ENCODE measurements at regions not wholly inside any gene's neighbourhood (a gene's known extent, or its start where the extent isn't known, plus 50 kb on each side); places are given as distances from the start of the nearest gene placed in this dataset.
"Not testable (repeated sequence)": the region's sequence is repeated elsewhere in the genome, so short reads cannot be mapped to it uniquely, and the experiment has no call there.

GRCh38 chr7:142482891-142483658, 225.2 kb upstream of the PRSS58 start:
- ChIA-PET CTCF (interaction anchor here (0.6 to 3.6 kb wide), 12 partner anchors 13 to 177 kb away, joined by 3 to 25 read pairs (median 4); no protein-coding TSS in a partner anchor), POLR2A (ENCODE audit: unreplicated experiment) (no interaction called here)
- H4K20me1 ChIP-seq (ENCODE audit: insufficient read depth): no peaks in the 10 kb centered on the region
- H3K4me1 ChIP-seq (replicated peaks; ENCODE audit: insufficient read depth): peaks cover 14% of the 10 kb centered on the region
- DNase-seq: peak; percentile 44 to 45
- H3K9me2 ChIP-seq (ENCODE audit: insufficient read depth): no peaks in the 10 kb centered on the region
- no peak for TF ChIP-seq EZH2 (IDR thresholded peaks at IDR 0.05; ENCODE audit: low read depth)
- peak; percentile 88 for TF ChIP-seq CTCF (conservative IDR thresholded peaks at IDR 0.05)
- BruUV-seq (replicated peaks): no TSS peak
- H3K4me2 ChIP-seq: no peak overlapping the region
- H3K9me3 ChIP-seq (ENCODE audit: insufficient read depth, low read depth): no peaks in the 10 kb centered on the region
- H3K27ac ChIP-seq: no peak overlapping the region
- no peaks in the 10 kb centered on the region for H3K36me3 ChIP-seq (ENCODE audit: low read depth)
- H3K4me3 ChIP-seq: no peak overlapping the region
- intact Hi-C loops (cut with micrococcal nuclease; ENCODE audit: unreplicated experiment): loop anchor here (1.0 to 10.0 kb wide), 5 partner anchors 24 to 732 kb away; no protein-coding TSS in a partner anchor
- no peak overlapping the region for H2AFZ ChIP-seq
- no peaks in the 10 kb centered on the region for H3K27me3 ChIP-seq (ENCODE audit: insufficient read depth, low read depth)
- H3F3A ChIP-seq (ENCODE audit: insufficient read depth, low read depth): peaks cover 4% of the 10 kb centered on the region; the same call in 1 of the 2 replicates
- H3K79me2 ChIP-seq (ENCODE audit: low read depth): no peaks in the 10 kb centered on the region

GRCh38 chr7:142481548-142481947, 223.7 kb upstream of the PRSS58 start:
- Histone ChIP-seq H4K20me1 (ENCODE audit: insufficient read depth) (no peaks in the 10 kb centered on the region), H3K27me3 (ENCODE audit: insufficient read depth, low read depth) (no peaks in the 10 kb centered on the region), H3K9me3 (ENCODE audit: insufficient read depth, low read depth) (no peaks in the 10 kb centered on the region), H3K36me3 (ENCODE audit: low read depth) (no peaks in the 10 kb centered on the region), H3K79me2 (ENCODE audit: low read depth) (no peaks in the 10 kb centered on the region), H3K27ac (no peak overlapping the region), H3K4me2 (no peak overlapping the region), H3K4me1 (replicated peaks; ENCODE audit: insufficient read depth) (peaks cover 16% of the 10 kb centered on the region), H3K9me2 (ENCODE audit: insufficient read depth) (no peaks in the 10 kb centered on the region), H3F3A (ENCODE audit: insufficient read depth, low read depth) (peaks cover 4% of the 10 kb centered on the region; the same call in 1 of the 2 replicates), H3K4me3 (no peak overlapping the region), H2AFZ (no peak overlapping the region)
- DNase-seq: no peak
- intact Hi-C loops (cut with micrococcal nuclease; ENCODE audit: unreplicated experiment): loop anchor here (5.0 to 10.0 kb wide), 2 partner anchors 144 to 733 kb away; no protein-coding TSS in a partner anchor
- no TSS peak for BruUV-seq (replicated peaks)
- TF ChIP-seq EZH2 (IDR thresholded peaks at IDR 0.05; ENCODE audit: low read depth): no peak
- TF ChIP-seq CTCF (conservative IDR thresholded peaks at IDR 0.05): peak; percentile 36; the same call in 1 of the 2 replicates
- POLR2A ChIA-PET (ENCODE audit: unreplicated experiment): no interaction called here
- CTCF ChIA-PET: interaction anchor here (0.6 to 3.6 kb wide), 8 partner anchors 8 to 505 kb away, joined by 3 to 25 read pairs (median 3); no protein-coding TSS in a partner anchor

- Histone ChIP-seq H3K4me3 (no peak overlapping the region), H3F3A (ENCODE audit: insufficient read depth, low read depth) (peaks cover 4% of the 10 kb centered on the region; the same call in 1 of the 2 replicates), H3K79me2 (ENCODE audit: low read depth) (no peaks in the 10 kb centered on the region), H3K36me3 (ENCODE audit: low read depth) (no peaks in the 10 kb centered on the region), H3K4me1 (replicated peaks; ENCODE audit: insufficient read depth) (peaks cover 16% of the 10 kb centered on the region), H2AFZ (no peak overlapping the region), H3K27me3 (ENCODE audit: insufficient read depth, low read depth) (no peaks in the 10 kb centered on the region), H3K4me2 (peak overlapping the region; percentile 35), H3K27ac (no peak overlapping the region), H3K9me2 (ENCODE audit: insufficient read depth) (no peaks in the 10 kb centered on the region), H3K9me3 (ENCODE audit: insufficient read depth, low read depth) (no peaks in the 10 kb centered on the region), H4K20me1 (ENCODE audit: insufficient read depth) (no peaks in the 10 kb centered on the region)
- CTCF ChIA-PET: interaction anchor here (0.5 to 2.1 kb wide), 16 partner anchors 11 to 330 kb away, joined by 3 to 19 read pairs (median 4); no protein-coding TSS in a partner anchor
- DNase-seq: peak; percentile 58 to 74
- BruUV-seq (replicated peaks): no TSS peak
- intact Hi-C loops (cut with micrococcal nuclease; ENCODE audit: unreplicated experiment): loop anchor here (1.0 kb wide), 5 partner anchors 19 to 305 kb away; no protein-coding TSS in a partner anchor
- peak; percentile 91 for TF ChIP-seq CTCF (conservative IDR thresholded peaks at IDR 0.05)
- no peak for TF ChIP-seq EZH2 (IDR thresholded peaks at IDR 0.05; ENCODE audit: low read depth)
- POLR2A ChIA-PET (ENCODE audit: unreplicated experiment): interaction anchor here (0.7 kb wide), 1 partner anchor 29 kb away, joined by 4 read pairs; no protein-coding TSS in a partner anchor
Observed at GRCh38 chr7:142478479-142479220, 220.8 kb upstream of the PRSS58 start.

- intact Hi-C loops (cut with micrococcal nuclease; ENCODE audit: unreplicated experiment): loop anchor here (1.0 kb wide), 4 partner anchors 18 to 306 kb away; no protein-coding TSS in a partner anchor
- not testable (repeated sequence) for BruUV-seq (replicated peaks); H3K9me2 ChIP-seq (ENCODE audit: insufficient read depth); H3K27ac ChIP-seq; H3K4me2 ChIP-seq; DNase-seq; H3K79me2 ChIP-seq (ENCODE audit: low read depth); H3K4me3 ChIP-seq; H4K20me1 ChIP-seq (ENCODE audit: insufficient read depth); H3F3A ChIP-seq (ENCODE audit: insufficient read depth, low read depth); H2AFZ ChIP-seq; H3K9me3 ChIP-seq (ENCODE audit: insufficient read depth, low read depth); H3K27me3 ChIP-seq (ENCODE audit: insufficient read depth, low read depth); H3K36me3 ChIP-seq (ENCODE audit: low read depth)
- H3K4me1 ChIP-seq (replicated peaks; ENCODE audit: insufficient read depth): peaks cover 16% of the 10 kb centered on the region
- POLR2A ChIA-PET (ENCODE audit: unreplicated experiment): interaction anchor here (0.7 kb wide), 1 partner anchor 30 kb away, joined by 4 read pairs; no protein-coding TSS in a partner anchor
- CTCF ChIA-PET: interaction anchor here (0.7 to 2.1 kb wide), 8 partner anchors 12 to 331 kb away, joined by 3 to 19 read pairs (median 6); no protein-coding TSS in a partner anchor
Observed at GRCh38 chr7:142477801-142478200, 219.9 kb upstream of the PRSS58 start.

Data from PC-9 (cell line).